WTC11 (cell line): ENCODE measurements at regions not wholly inside any gene's neighbourhood (a gene's known extent, or its start where the extent isn't known, plus 50 kb on each side); places are given as distances from the start of the nearest gene placed in this dataset.

Experiments
- ATAC-seq: fragments of 200-7000 bp; cut with Tn5 transposase; 2 replicates; pipeline ENCODE4 v1.10.0; 2021; ENCODE audit warnings: mild to moderate bottlenecking, moderate library complexity
- CTCF ChIA-PET: fragments of 300-600 bp; sonication (Branson Sonifier 250); formaldehyde crosslinking; loops from one replicate; lab custom pipeline; 2021; ENCODE audit warnings: antibody characterized with exemption; lab: Charles Lee
- POLR2A ChIA-PET: fragments of 350-600 bp; sonication (Branson Sonifier 250); formaldehyde crosslinking; loops from one replicate; lab custom pipeline; 2021; ENCODE audit warnings: antibody characterized with exemption; lab: Charles Lee
- DNase-seq: peaks from one replicate; pipeline ENCODE4 v3.0.0; 2021; ENCODE audit warnings: low spot score
- H3K27ac Mint-ChIP-seq: 2 replicates; pipeline ENCODE4 v1.8.0; 2021; ENCODE audit warnings: mixed read lengths
- H3K27me3 Mint-ChIP-seq: 2 replicates; pipeline ENCODE4 v1.8.0; 2021; ENCODE audit warnings: low read depth, mild to moderate bottlenecking, moderate library complexity, mixed read lengths
- H3K36me3 Mint-ChIP-seq: 2 replicates; pipeline ENCODE4 v1.8.0; 2021; ENCODE audit warnings: mixed read lengths
- H3K4me1 Mint-ChIP-seq: 2 replicates; pipeline ENCODE4 v1.8.0; 2022; ENCODE audit warnings: mixed read lengths
- H3K4me3 Mint-ChIP-seq: 2 replicates; pipeline ENCODE4 v1.8.0; 2021; ENCODE audit warnings: mild to moderate bottlenecking, moderate library complexity, mixed read lengths
- H3K9me3 Mint-ChIP-seq: 2 replicates; pipeline ENCODE4 v1.8.0; 2021; ENCODE audit warnings: mixed read lengths
- ATF1 ChIP-seq: sonication (generic); formaldehyde crosslinking; IDR thresholded peaks from 2 replicates; pipeline ENCODE4 v1.8.1; 2023; ENCODE audit warnings: mild to moderate bottlenecking, moderate library complexity, missing genetic modification reagents
- CDX4 ChIP-seq: fragments of 250-450 bp; sonication (Bioruptor Pico); IDR thresholded peaks from 2 replicates; pipeline ENCODE4 v1.9.0; 2021; ENCODE audit warnings: moderate library complexity, mild to moderate bottlenecking, inconsistent platforms, borderline replicate concordance
- CREB1 ChIP-seq: sonication (generic); formaldehyde crosslinking; IDR thresholded peaks from 2 replicates; pipeline ENCODE4 v1.8.0; 2023; ENCODE audit warnings: mild to moderate bottlenecking, missing genetic modification reagents
- CREM ChIP-seq: sonication (generic); formaldehyde crosslinking; IDR thresholded peaks from 2 replicates; pipeline ENCODE4 v1.8.1; 2022; ENCODE audit warnings: mild to moderate bottlenecking, missing genetic modification reagents, moderate library complexity
- E2F1 ChIP-seq: sonication (generic); formaldehyde crosslinking; IDR thresholded peaks from 2 replicates; pipeline ENCODE4 v1.8.0; 2022; ENCODE audit warnings: mild to moderate bottlenecking, missing genetic modification reagents
- E2F4 ChIP-seq: sonication (generic); formaldehyde crosslinking; IDR thresholded peaks from 2 replicates; pipeline ENCODE4 v1.8.1; 2022; ENCODE audit warnings: low read depth, mild to moderate bottlenecking, moderate library complexity, missing genetic modification reagents, borderline replicate concordance
- FOXJ3 ChIP-seq: sonication (generic); formaldehyde crosslinking; IDR thresholded peaks from 2 replicates; pipeline ENCODE4 v1.9.0; 2021; ENCODE audit warnings: missing genetic modification reagents, mild to moderate bottlenecking, borderline replicate concordance
- FOXP1 ChIP-seq: sonication (generic); formaldehyde crosslinking; IDR thresholded peaks from 2 replicates; pipeline ENCODE4 v1.8.0; 2022; ENCODE audit warnings: missing genetic modification reagents, mild to moderate bottlenecking, moderate library complexity, borderline replicate concordance
- IRF2 ChIP-seq: sonication (generic); formaldehyde crosslinking; IDR thresholded peaks from 2 replicates; pipeline ENCODE4 v1.8.0; 2022; ENCODE audit warnings: low read depth, missing genetic modification reagents, borderline replicate concordance
- MAX ChIP-seq: sonication (generic); formaldehyde crosslinking; IDR thresholded peaks from 2 replicates; pipeline ENCODE4 v1.8.0; 2022; ENCODE audit warnings: mild to moderate bottlenecking, missing genetic modification reagents
- NFATC4 ChIP-seq: fragments of 250-450 bp; sonication (Bioruptor Pico); IDR thresholded peaks from 2 replicates; pipeline ENCODE4 v1.9.0; 2021; ENCODE audit warnings: mild to moderate bottlenecking
- NFE2L1 ChIP-seq: sonication (generic); formaldehyde crosslinking; IDR thresholded peaks from 2 replicates; pipeline ENCODE4 v1.8.1; 2023; ENCODE audit warnings: missing genetic modification reagents
- NR1H2 ChIP-seq: sonication (generic); formaldehyde crosslinking; IDR thresholded peaks from 2 replicates; pipeline ENCODE4 v1.9.0; 2021; ENCODE audit warnings: mild to moderate bottlenecking, moderate library complexity, missing genetic modification reagents
- NR3C1 ChIP-seq: sonication (generic); formaldehyde crosslinking; conservative IDR thresholded peaks from 2 replicates; pipeline ENCODE4 v1.8.1; 2023; ENCODE audit warnings: low read depth, mild to moderate bottlenecking, missing genetic modification reagents
- RELA ChIP-seq: sonication (generic); formaldehyde crosslinking; IDR thresholded peaks from 2 replicates; pipeline ENCODE4 v1.8.1; 2022; ENCODE audit warnings: missing genetic modification reagents, mild to moderate bottlenecking, borderline replicate concordance
- RORB ChIP-seq: fragments of 250-450 bp; sonication (Bioruptor Pico); IDR thresholded peaks from 2 replicates; pipeline ENCODE4 v1.9.0; 2021; ENCODE audit warnings: mild to moderate bottlenecking
- TEAD4 ChIP-seq: sonication (generic); formaldehyde crosslinking; IDR thresholded peaks from 2 replicates; pipeline ENCODE4 v1.8.0; 2022; ENCODE audit warnings: mild to moderate bottlenecking, missing genetic modification reagents
- ZBTB43 ChIP-seq: sonication (generic); formaldehyde crosslinking; IDR thresholded peaks from 2 replicates; pipeline ENCODE4 v1.8.1; 2023; ENCODE audit warnings: mild to moderate bottlenecking, missing genetic modification reagents
- ZNF121 ChIP-seq: sonication (generic); formaldehyde crosslinking; IDR thresholded peaks from 2 replicates; pipeline ENCODE4 v1.8.0; 2023; ENCODE audit warnings: missing genetic modification reagents
- ZNF138 ChIP-seq: sonication (generic); formaldehyde crosslinking; conservative IDR thresholded peaks from 2 replicates; pipeline ENCODE4 v1.8.1; 2022; ENCODE audit warnings: mild to moderate bottlenecking, moderate library complexity, missing genetic modification reagents
- ZNF396 ChIP-seq: fragments of 250-450 bp; sonication (Bioruptor Pico); IDR thresholded peaks from 2 replicates; pipeline ENCODE4 v1.8.0; 2021; ENCODE audit warnings: mild to moderate bottlenecking, moderate library complexity, borderline replicate concordance
- ZNF423 ChIP-seq: fragments of 250-450 bp; sonication (Bioruptor Pico); IDR thresholded peaks from 2 replicates; pipeline ENCODE4 v2.1.2; 2022; ENCODE audit warnings: mild to moderate bottlenecking, moderate library complexity
- ZNF532 ChIP-seq: fragments of 250-450 bp; sonication (Bioruptor Pico); IDR thresholded peaks from 2 replicates; pipeline ENCODE4 v1.9.0; 2021; ENCODE audit warnings: mild to moderate bottlenecking, borderline replicate concordance
- ZNF671 ChIP-seq: fragments of 250-450 bp; sonication (Bioruptor Pico); IDR thresholded peaks from 2 replicates; pipeline ENCODE4 v1.8.0; 2021; ENCODE audit warnings: mild to moderate bottlenecking

GRCh38 chr6:76214546-76214945 lies 142.1 kb upstream of the IMPG1 start:
- no peak for DNase-seq
- ATAC-seq, result no peak
- no peak for TF ChIP-seq ZNF121 (CRISPR knock-in tag)
- no peak for TF ChIP-seq CDX4 (CRISPR knock-in tag)
- TF ChIP-seq RORB (CRISPR knock-in tag), result no peak
- no peak for TF ChIP-seq FOXP1
- no peak for TF ChIP-seq FOXJ3 (CRISPR knock-in tag)
- TF ChIP-seq E2F4, result no peak
- no peak for TF ChIP-seq ZNF138 (CRISPR knock-in tag)
- no peak for TF ChIP-seq ZBTB43 (CRISPR knock-in tag)
- peaks cover 13% of the 10 kb centered on the region for H3K9me3 Mint-ChIP-seq
- no peak overlapping the region for H3K4me3 Mint-ChIP-seq
- no peaks in the 10 kb centered on the region for H3K4me1 Mint-ChIP-seq
- H3K27me3 Mint-ChIP-seq, result peaks cover 3% of the 10 kb centered on the region; the same call in 1 of the 2 replicates
- ChIA-PET POLR2A (no interaction called here), CTCF (no interaction called here)
- H3K27ac Mint-ChIP-seq, result no peak overlapping the region
- no peaks in the 10 kb centered on the region for H3K36me3 Mint-ChIP-seq

GRCh38 chr6:76174722-76175121 lies 102.3 kb upstream of the IMPG1 start:
- ATAC-seq, result no peak

GRCh38 chr6:76166874-76167273 lies 94.4 kb upstream of the IMPG1 start:
- POLR2A ChIA-PET, result no interaction called here
- CTCF ChIA-PET, result interaction anchor here (1.2 kb wide), 1 partner anchor 232 kb away, joined by 7 read pairs; no protein-coding TSS in a partner anchor
- no peaks in the 10 kb centered on the region for H3K4me1 Mint-ChIP-seq
- DNase-seq (no peak), ATAC-seq (no peak)
- no peak overlapping the region for H3K4me3 Mint-ChIP-seq
- H3K36me3 Mint-ChIP-seq, result no peaks in the 10 kb centered on the region
- TF ChIP-seq ZNF532 (CRISPR knock-in tag), result no peak
- TF ChIP-seq NR1H2 (CRISPR knock-in tag), result no peak
- no peak for TF ChIP-seq RELA (CRISPR knock-in tag)
- TF ChIP-seq ZNF423 (CRISPR knock-in tag), result no peak
- TF ChIP-seq NFATC4 (CRISPR knock-in tag), result no peak
- no peak for TF ChIP-seq E2F1
- TF ChIP-seq MAX (CRISPR knock-in tag), result no peak
- TF ChIP-seq ATF1, result no peak
- no peak for TF ChIP-seq ZNF671 (CRISPR knock-in tag)
- no peak for TF ChIP-seq NFE2L1 (CRISPR knock-in tag)
- no peak for TF ChIP-seq IRF2 (CRISPR knock-in tag)
- no peak for TF ChIP-seq TEAD4 (CRISPR knock-in tag)
- TF ChIP-seq NR3C1 (CRISPR knock-in tag), result no peak
- TF ChIP-seq ZNF396 (CRISPR knock-in tag), result no peak
- no peak for TF ChIP-seq FOXP1
- TF ChIP-seq CREM (CRISPR knock-in tag), result no peak
- H3K9me3 Mint-ChIP-seq, result peaks cover 19% of the 10 kb centered on the region
- H3K27ac Mint-ChIP-seq, result no peak overlapping the region
- H3K27me3 Mint-ChIP-seq, result no peaks in the 10 kb centered on the region; the same call in 1 of the 2 replicates

More at GRCh38 chr6:76174722-76175121, 102.3 kb upstream of the IMPG1 start:
- Mint-ChIP-seq H3K36me3 (no peaks in the 10 kb centered on the region), H3K4me1 (no peaks in the 10 kb centered on the region), H3K9me3 (peaks cover 5% of the 10 kb centered on the region), H3K27ac (no peak overlapping the region), H3K27me3 (peaks cover 5% of the 10 kb centered on the region; the same call in 1 of the 2 replicates), H3K4me3 (no peak overlapping the region)
- no peak for DNase-seq
- ChIA-PET POLR2A (no interaction called here), CTCF (no interaction called here)
- no peak for TF ChIP-seq CREB1 (CRISPR knock-in tag)
